DOHH2 (cell line): ENCODE measurements at regions not wholly inside any gene's neighbourhood (a gene's known extent, or its start where the extent isn't known, plus 50 kb on each side); places are given as distances from the start of the nearest gene placed in this dataset.

Experiments used
- H3F3A ChIP-seq: fragments of 200-600 bp; sonication (generic), shearing (Covaris generic); 2 replicates; pipeline ENCODE4 v1.6.0; 2016; ENCODE audit warnings: antibody characterized with exemption, mild to moderate bottlenecking; ENCODE audit not compliant: control insufficient read depth, insufficient read depth
- H3K27ac ChIP-seq: fragments of 200-600 bp; sonication (generic); 2 replicates; pipeline ENCODE4 v1.5.1; 2014; ENCODE audit warnings: low read depth, mild to moderate bottlenecking, low read length, moderate library complexity
- H3K27me3 ChIP-seq: fragments of 200-600 bp; sonication (generic); 2 replicates; pipeline ENCODE4 v1.6.1; 2014; ENCODE audit warnings: mild to moderate bottlenecking, low read length, mixed read lengths; ENCODE audit not compliant: control insufficient read depth
- H3K36me3 ChIP-seq: fragments of 200-600 bp; sonication (generic); 2 replicates; pipeline ENCODE4 v1.6.1; 2014; ENCODE audit warnings: mild to moderate bottlenecking, low read length, moderate library complexity, mixed read lengths; ENCODE audit not compliant: control insufficient read depth
- H3K4me1 ChIP-seq: fragments of 200-600 bp; sonication (generic); 2 replicates; pipeline ENCODE4 v1.6.1; 2014; ENCODE audit warnings: mild to moderate bottlenecking, low read length, mixed read lengths; ENCODE audit not compliant: control insufficient read depth
- H3K4me2 ChIP-seq: fragments of 200-600 bp; sonication (generic); 2 replicates; pipeline ENCODE4 v1.6.0; 2014; ENCODE audit warnings: mild to moderate bottlenecking, low read length, moderate library complexity
- H3K4me3 ChIP-seq: fragments of 200-600 bp; sonication (generic); 2 replicates; pipeline ENCODE4 v1.5.1; 2014; ENCODE audit warnings: mild to moderate bottlenecking, low read length, mixed read lengths
- H3K79me2 ChIP-seq: fragments of 200-600 bp; sonication (generic); 2 replicates; pipeline ENCODE4 v1.6.1; 2014; ENCODE audit warnings: mild to moderate bottlenecking, low read length, mixed read lengths; ENCODE audit not compliant: control insufficient read depth
- H3K9me2 ChIP-seq: fragments of 200-600 bp; sonication (generic); replicated peaks from 2 replicates; pipeline ENCODE4 v1.6.1; 2014; ENCODE audit warnings: mild to moderate bottlenecking, low read length, mixed read lengths; ENCODE audit not compliant: control insufficient read depth
- H3K9me3 ChIP-seq: fragments of 200-600 bp; sonication (generic); 2 replicates; pipeline ENCODE4 v1.6.1; 2014; ENCODE audit warnings: antibody characterized with exemption, low read length, mixed read lengths; ENCODE audit not compliant: control insufficient read depth, insufficient read depth
- H4K20me1 ChIP-seq: fragments of 200-600 bp; sonication (generic); 2 replicates; pipeline ENCODE4 v1.6.0; 2014; ENCODE audit warnings: low read depth, mild to moderate bottlenecking, antibody characterized with exemption, low read length, moderate library complexity; ENCODE audit not compliant: control insufficient read depth, insufficient read depth
- CTCF ChIP-seq: fragments of 200-600 bp; sonication (generic); IDR thresholded peaks from one replicate; pipeline ENCODE4 v1.5.1; 2014; ENCODE audit warnings: antibody characterized with exemption, mild to moderate bottlenecking, low read depth, low read length; ENCODE audit not compliant: poor library complexity, severe bottlenecking
- EZH2phosphoT487 ChIP-seq: fragments of 200-600 bp; sonication (generic); IDR thresholded peaks from 2 replicates; pipeline ENCODE4 v1.6.1; 2017; ENCODE audit warnings: borderline replicate concordance, mild to moderate bottlenecking, antibody characterized with exemption, low read length, moderate library complexity, mixed read lengths

- Histone ChIP-seq H3F3A (no peaks in the 10 kb centered on the region), H3K9me2 (no peaks in the 10 kb centered on the region), H3K27me3 (no peaks in the 10 kb centered on the region), H3K36me3 (no peaks in the 10 kb centered on the region), H3K4me3 (no peak overlapping the region), H3K4me1 (no peaks in the 10 kb centered on the region), H4K20me1 (no peaks in the 10 kb centered on the region), H3K4me2 (no peak overlapping the region), H3K9me3 (no peaks in the 10 kb centered on the region), H3K79me2 (no peaks in the 10 kb centered on the region), H3K27ac (no peak overlapping the region)
- TF ChIP-seq EZH2phosphoT487 (no peak), CTCF (no peak)
These were observed 167.6 kb upstream of the KLHL1 start for GRCh38 chr13:70275841-70276240.

- no peaks in the 10 kb centered on the region for H3K79me2 ChIP-seq
- H3F3A ChIP-seq, result no peaks in the 10 kb centered on the region
- no peak overlapping the region for H3K4me2 ChIP-seq
- H3K27ac ChIP-seq, result no peak overlapping the region
- no peaks in the 10 kb centered on the region for H3K4me1 ChIP-seq
- no peaks in the 10 kb centered on the region for H3K36me3 ChIP-seq
- no peak overlapping the region for H3K4me3 ChIP-seq
- no peaks in the 10 kb centered on the region; the same call in 1 of the 2 replicates for H3K9me3 ChIP-seq
- H3K27me3 ChIP-seq, result no peaks in the 10 kb centered on the region
- no peaks in the 10 kb centered on the region for H4K20me1 ChIP-seq
- no peaks in the 10 kb centered on the region for H3K9me2 ChIP-seq
- TF ChIP-seq CTCF, result no peak
- no peak for TF ChIP-seq EZH2phosphoT487
These were observed 147.2 kb upstream of the KLHL1 start for GRCh38 chr13:70255406-70255991.

GRCh38 chr13:70253834-70254233, 145.6 kb upstream of the KLHL1 start:
- no peak overlapping the region for H3K4me3 ChIP-seq
- H4K20me1 ChIP-seq, result no peaks in the 10 kb centered on the region
- H3K9me2 ChIP-seq, result no peaks in the 10 kb centered on the region
- no peaks in the 10 kb centered on the region for H3K4me1 ChIP-seq
- no peaks in the 10 kb centered on the region for H3K79me2 ChIP-seq
- no peaks in the 10 kb centered on the region; the same call in 1 of the 2 replicates for H3K9me3 ChIP-seq
- H3K27me3 ChIP-seq, result no peaks in the 10 kb centered on the region
- no peaks in the 10 kb centered on the region for H3K36me3 ChIP-seq
- no peak overlapping the region for H3K27ac ChIP-seq
- no peaks in the 10 kb centered on the region for H3F3A ChIP-seq
- no peak overlapping the region for H3K4me2 ChIP-seq
- TF ChIP-seq EZH2phosphoT487 (no peak), CTCF (no peak)
